ENCODE measurements at regions not wholly inside any gene's neighbourhood (a gene's known extent, or its start where the extent isn't known, plus 50 kb on each side); places are given as distances from the start of the nearest gene placed in this dataset.

GRCh38 chr7:15874774-15875173, 188.3 kb upstream of the MEOX2 start:
- no peaks in the 10 kb centered on the region for H3K4me1 ChIP-seq (ENCODE audit: control insufficient read depth, insufficient read depth, low read length)
- no peaks in the 10 kb centered on the region for H3K9me3 ChIP-seq (ENCODE audit: control insufficient read depth, insufficient read depth, low read length)
- H3K36me3 ChIP-seq (ENCODE audit: control insufficient read depth, insufficient read depth, low read length) = no peaks in the 10 kb centered on the region
- no peaks in the 10 kb centered on the region for H3K27me3 ChIP-seq (ENCODE audit: control insufficient read depth, insufficient read depth, low read length)
- H3K27ac ChIP-seq (ENCODE audit: low read depth, low read length) = no peak overlapping the region
- H3K4me3 ChIP-seq (ENCODE audit: low read depth, low read length) = no peak overlapping the region
- no peak overlapping the region for H3K9ac ChIP-seq (ENCODE audit: low read depth, low read length)

GRCh38 chr7:15870347-15870746, 183.9 kb upstream of the MEOX2 start:
- Histone ChIP-seq H3K27me3 (ENCODE audit: control insufficient read depth, insufficient read depth, low read length) (no peaks in the 10 kb centered on the region), H3K4me3 (ENCODE audit: low read depth, low read length) (no peak overlapping the region)

GRCh38 chr7:15867441-15867840, 181.0 kb upstream of the MEOX2 start:
- Histone ChIP-seq H3K27me3 (ENCODE audit: control insufficient read depth, insufficient read depth, low read length) (no peaks in the 10 kb centered on the region), H3K27ac (ENCODE audit: low read depth, low read length) (no peak overlapping the region), H3K36me3 (ENCODE audit: control insufficient read depth, insufficient read depth, low read length) (no peaks in the 10 kb centered on the region), H3K4me1 (ENCODE audit: control insufficient read depth, insufficient read depth, low read length) (peaks cover 10% of the 10 kb centered on the region), H3K4me3 (ENCODE audit: low read depth, low read length) (no peak overlapping the region), H3K9ac (ENCODE audit: low read depth, low read length) (no peak overlapping the region), H3K9me3 (ENCODE audit: control insufficient read depth, insufficient read depth, low read length) (no peaks in the 10 kb centered on the region)

More at GRCh38 chr7:15870347-15870746, 183.9 kb upstream of the MEOX2 start:
- no peaks in the 10 kb centered on the region for H3K9me3 ChIP-seq (ENCODE audit: control insufficient read depth, insufficient read depth, low read length)
- H3K4me1 ChIP-seq (ENCODE audit: control insufficient read depth, insufficient read depth, low read length) = peaks cover 10% of the 10 kb centered on the region
- no peaks in the 10 kb centered on the region for H3K36me3 ChIP-seq (ENCODE audit: control insufficient read depth, insufficient read depth, low read length)
- no peak overlapping the region for H3K27ac ChIP-seq (ENCODE audit: low read depth, low read length)
- no peak overlapping the region for H3K9ac ChIP-seq (ENCODE audit: low read depth, low read length)

DNA sequence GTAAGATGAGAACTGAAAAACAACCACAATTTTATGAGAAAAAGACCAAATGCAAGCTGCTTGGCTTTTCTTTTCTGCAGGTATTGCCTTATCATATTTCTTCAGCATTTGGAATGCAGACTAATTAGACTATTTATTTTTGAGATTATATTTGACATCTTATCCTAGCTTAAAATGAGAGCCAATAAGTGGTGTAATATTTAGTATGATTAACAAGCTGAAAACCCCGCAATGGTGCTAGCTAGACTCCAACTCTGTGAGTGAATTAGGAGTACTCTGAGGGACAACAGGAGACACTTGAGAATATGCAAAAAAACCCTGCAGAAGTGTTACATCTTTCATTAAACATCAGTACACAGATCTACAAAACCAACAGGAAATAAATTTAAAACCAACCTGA, 180.3 kb upstream of the MEOX2 start:
- Histone ChIP-seq H3K9ac (ENCODE audit: low read depth, low read length) (no peak overlapping the region), H3K36me3 (ENCODE audit: control insufficient read depth, insufficient read depth, low read length) (no peaks in the 10 kb centered on the region), H3K27me3 (ENCODE audit: control insufficient read depth, insufficient read depth, low read length) (no peaks in the 10 kb centered on the region), H3K27ac (ENCODE audit: low read depth, low read length) (no peak overlapping the region), H3K4me3 (ENCODE audit: low read depth, low read length) (no peak overlapping the region), H3K9me3 (ENCODE audit: control insufficient read depth, insufficient read depth, low read length) (no peaks in the 10 kb centered on the region), H3K4me1 (ENCODE audit: control insufficient read depth, insufficient read depth, low read length) (peaks cover 10% of the 10 kb centered on the region)

DNA sequence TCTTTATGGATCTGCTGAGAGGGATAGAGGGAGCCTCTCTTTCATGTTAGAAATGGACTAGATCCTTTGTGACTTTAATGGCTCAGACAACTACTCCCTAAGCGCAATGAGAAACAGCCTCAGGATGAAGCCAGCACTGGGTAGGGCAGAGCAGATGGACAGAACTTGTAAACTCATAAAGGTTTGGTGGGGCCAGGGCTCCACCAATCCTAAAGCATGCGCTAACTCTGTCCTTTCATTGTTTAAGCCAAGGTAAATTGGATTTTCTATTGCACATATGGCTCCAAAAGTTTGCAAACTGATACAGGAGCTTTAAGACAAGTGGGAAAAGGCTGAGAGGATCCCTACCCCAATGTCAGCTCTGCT, 178.1 kb upstream of the MEOX2 start:
- Histone ChIP-seq H3K4me1 (ENCODE audit: control insufficient read depth, insufficient read depth, low read length) (peaks cover 10% of the 10 kb centered on the region), H3K36me3 (ENCODE audit: control insufficient read depth, insufficient read depth, low read length) (no peaks in the 10 kb centered on the region), H3K27me3 (ENCODE audit: control insufficient read depth, insufficient read depth, low read length) (no peaks in the 10 kb centered on the region), H3K4me3 (ENCODE audit: low read depth, low read length) (no peak overlapping the region), H3K9ac (ENCODE audit: low read depth, low read length) (no peak overlapping the region), H3K9me3 (ENCODE audit: control insufficient read depth, insufficient read depth, low read length) (no peaks in the 10 kb centered on the region), H3K27ac (ENCODE audit: low read depth, low read length) (no peak overlapping the region)

- H3K27me3 ChIP-seq (ENCODE audit: control insufficient read depth, insufficient read depth, low read length) = no peaks in the 10 kb centered on the region
- no peak overlapping the region for H3K4me3 ChIP-seq (ENCODE audit: low read depth, low read length)
- no peak overlapping the region for H3K27ac ChIP-seq (ENCODE audit: low read depth, low read length)
- H3K36me3 ChIP-seq (ENCODE audit: control insufficient read depth, insufficient read depth, low read length) = no peaks in the 10 kb centered on the region
- peaks cover 10% of the 10 kb centered on the region for H3K4me1 ChIP-seq (ENCODE audit: control insufficient read depth, insufficient read depth, low read length)
- H3K9me3 ChIP-seq (ENCODE audit: control insufficient read depth, insufficient read depth, low read length) = no peaks in the 10 kb centered on the region
- H3K9ac ChIP-seq (ENCODE audit: low read depth, low read length) = no peak overlapping the region
These were observed 177.6 kb upstream of the MEOX2 start for GRCh38 chr7:15863951-15864625.

DNA sequence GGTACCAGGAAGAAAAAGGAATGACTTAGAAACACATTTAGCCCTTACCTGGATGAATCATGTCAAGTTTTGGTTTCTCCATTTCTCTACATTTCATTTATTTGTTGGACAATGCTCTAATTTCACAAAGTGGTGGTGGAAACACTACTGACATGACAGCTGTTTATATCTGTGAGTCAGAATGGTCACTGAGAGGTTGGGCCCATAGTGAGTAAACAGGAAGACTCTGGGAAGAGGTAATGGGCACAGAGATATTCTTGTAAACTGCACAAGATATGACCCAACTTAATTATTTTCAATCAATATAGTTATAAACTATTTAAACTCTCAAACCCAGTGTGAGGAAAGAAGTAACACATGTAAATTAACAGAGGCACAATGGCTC, 176.3 kb upstream of the MEOX2 start:
- Histone ChIP-seq H3K9me3 (ENCODE audit: control insufficient read depth, insufficient read depth, low read length) (no peaks in the 10 kb centered on the region), H3K4me3 (ENCODE audit: low read depth, low read length) (no peak overlapping the region), H3K27ac (ENCODE audit: low read depth, low read length) (no peak overlapping the region), H3K4me1 (ENCODE audit: control insufficient read depth, insufficient read depth, low read length) (peaks cover 10% of the 10 kb centered on the region), H3K9ac (ENCODE audit: low read depth, low read length) (no peak overlapping the region), H3K27me3 (ENCODE audit: control insufficient read depth, insufficient read depth, low read length) (no peaks in the 10 kb centered on the region), H3K36me3 (ENCODE audit: control insufficient read depth, insufficient read depth, low read length) (no peaks in the 10 kb centered on the region)

DNA sequence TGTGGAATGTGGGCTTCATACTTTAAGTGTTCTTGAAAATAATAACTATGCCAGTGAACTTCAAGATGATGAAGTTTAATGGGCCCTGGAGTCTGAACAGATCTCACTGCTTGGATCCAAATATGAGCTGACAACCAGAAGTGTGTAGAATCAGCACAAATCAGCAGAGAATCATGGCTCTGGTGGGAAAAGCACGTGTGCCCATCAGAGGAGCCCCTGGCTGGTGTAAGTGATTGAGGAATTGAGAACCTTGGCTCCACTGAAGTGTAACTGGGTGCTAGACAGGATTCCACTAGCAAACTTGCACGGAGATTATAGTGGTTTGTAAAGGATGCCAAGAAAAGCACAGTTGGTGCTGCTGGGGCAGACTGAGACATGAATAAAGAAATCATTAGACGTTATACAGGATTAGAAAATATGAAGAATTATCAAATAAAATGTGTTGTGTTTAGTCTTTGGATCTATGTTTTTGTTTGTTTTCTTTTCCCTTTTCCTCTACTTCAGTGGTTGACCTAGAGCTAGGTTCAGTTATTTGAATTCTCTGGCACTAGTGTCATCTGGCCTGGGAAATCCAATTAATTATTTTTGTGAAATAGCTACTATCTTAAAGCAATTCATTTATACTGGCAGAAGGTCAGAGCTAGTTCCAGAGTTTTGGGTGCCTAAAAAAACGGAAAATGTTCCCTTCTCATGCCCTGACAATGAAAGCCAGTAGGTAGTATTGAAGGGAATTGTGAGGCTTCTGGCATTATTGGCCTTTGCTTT, 175.7 kb upstream of the MEOX2 start:
- Histone ChIP-seq H3K36me3 (ENCODE audit: control insufficient read depth, insufficient read depth, low read length) (no peaks in the 10 kb centered on the region), H3K9me3 (ENCODE audit: control insufficient read depth, insufficient read depth, low read length) (no peaks in the 10 kb centered on the region), H3K4me3 (ENCODE audit: low read depth, low read length) (no peak overlapping the region), H3K4me1 (ENCODE audit: control insufficient read depth, insufficient read depth, low read length) (peaks cover 7% of the 10 kb centered on the region), H3K27ac (ENCODE audit: low read depth, low read length) (no peak overlapping the region), H3K9ac (ENCODE audit: low read depth, low read length) (no peak overlapping the region), H3K27me3 (ENCODE audit: control insufficient read depth, insufficient read depth, low read length) (no peaks in the 10 kb centered on the region)

- Histone ChIP-seq H3K9me3 (ENCODE audit: control insufficient read depth, insufficient read depth, low read length) (no peaks in the 10 kb centered on the region), H3K4me1 (ENCODE audit: control insufficient read depth, insufficient read depth, low read length) (peaks cover 4% of the 10 kb centered on the region; the same call in 1 of the 2 replicates), H3K27me3 (ENCODE audit: control insufficient read depth, insufficient read depth, low read length) (no peaks in the 10 kb centered on the region), H3K36me3 (ENCODE audit: control insufficient read depth, insufficient read depth, low read length) (no peaks in the 10 kb centered on the region), H3K27ac (ENCODE audit: low read depth, low read length) (no peak overlapping the region), H3K4me3 (ENCODE audit: low read depth, low read length) (no peak overlapping the region), H3K9ac (ENCODE audit: low read depth, low read length) (no peak overlapping the region)
These were observed 173.9 kb upstream of the MEOX2 start for GRCh38 chr7:15860264-15860949.

DNA sequence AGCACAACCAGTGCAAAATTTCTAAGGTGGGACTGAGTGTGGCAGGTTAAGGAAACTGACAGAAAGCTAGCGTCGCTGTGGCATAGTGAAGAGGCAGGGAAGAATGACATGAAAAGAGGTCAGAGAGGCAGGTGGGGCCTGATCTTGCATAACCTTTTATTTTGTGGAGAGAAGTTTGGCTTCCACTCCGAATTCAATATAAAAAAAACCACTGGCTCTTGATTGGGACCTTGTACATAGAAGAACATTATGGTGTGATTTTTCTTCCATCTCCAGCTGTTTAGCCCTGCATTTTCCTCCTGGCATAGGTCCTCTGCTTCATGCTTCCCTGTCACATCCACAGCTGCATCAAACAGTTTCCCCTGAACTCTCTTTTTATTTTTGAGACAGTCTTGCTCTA, 170.5 kb upstream of the MEOX2 start:
- no peak overlapping the region for H3K27ac ChIP-seq (ENCODE audit: low read depth, low read length)
- no peak overlapping the region for H3K4me3 ChIP-seq (ENCODE audit: low read depth, low read length)
- no peaks in the 10 kb centered on the region for H3K36me3 ChIP-seq (ENCODE audit: control insufficient read depth, insufficient read depth, low read length)
- no peaks in the 10 kb centered on the region for H3K9me3 ChIP-seq (ENCODE audit: control insufficient read depth, insufficient read depth, low read length)
- peaks cover 10% of the 10 kb centered on the region; the same call in 1 of the 2 replicates for H3K4me1 ChIP-seq (ENCODE audit: control insufficient read depth, insufficient read depth, low read length)
- no peaks in the 10 kb centered on the region for H3K27me3 ChIP-seq (ENCODE audit: control insufficient read depth, insufficient read depth, low read length)
- no peak overlapping the region for H3K9ac ChIP-seq (ENCODE audit: low read depth, low read length)

GRCh38 chr7:15856311-15856710, 169.8 kb upstream of the MEOX2 start:
- H3K4me1 ChIP-seq (ENCODE audit: control insufficient read depth, insufficient read depth, low read length) = peaks cover 10% of the 10 kb centered on the region; the same call in 1 of the 2 replicates
- H3K36me3 ChIP-seq (ENCODE audit: control insufficient read depth, insufficient read depth, low read length) = no peaks in the 10 kb centered on the region
- H3K9ac ChIP-seq (ENCODE audit: low read depth, low read length) = no peak overlapping the region
- no peaks in the 10 kb centered on the region for H3K9me3 ChIP-seq (ENCODE audit: control insufficient read depth, insufficient read depth, low read length)
- H3K4me3 ChIP-seq (ENCODE audit: low read depth, low read length) = no peak overlapping the region
- H3K27ac ChIP-seq (ENCODE audit: low read depth, low read length) = no peak overlapping the region
- H3K27me3 ChIP-seq (ENCODE audit: control insufficient read depth, insufficient read depth, low read length) = no peaks in the 10 kb centered on the region
